HG02852 (cell line): ENCODE measurements at regions not wholly inside any gene's neighbourhood (a gene's known extent, or its start where the extent isn't known, plus 50 kb on each side); places are given as distances from the start of the nearest gene placed in this dataset.
"Not testable (repeated sequence)": the region's sequence is repeated elsewhere in the genome, so short reads cannot be mapped to it uniquely, and the experiment has no call there.

Experiments used
- ATAC-seq: cut with Tn5 transposase; IDR thresholded peaks from one replicate; pipeline ENCODE4 v1.9.1; 2021; ENCODE audit warnings: mild to moderate bottlenecking, moderate library complexity; ENCODE audit not compliant: unreplicated experiment

DNA sequence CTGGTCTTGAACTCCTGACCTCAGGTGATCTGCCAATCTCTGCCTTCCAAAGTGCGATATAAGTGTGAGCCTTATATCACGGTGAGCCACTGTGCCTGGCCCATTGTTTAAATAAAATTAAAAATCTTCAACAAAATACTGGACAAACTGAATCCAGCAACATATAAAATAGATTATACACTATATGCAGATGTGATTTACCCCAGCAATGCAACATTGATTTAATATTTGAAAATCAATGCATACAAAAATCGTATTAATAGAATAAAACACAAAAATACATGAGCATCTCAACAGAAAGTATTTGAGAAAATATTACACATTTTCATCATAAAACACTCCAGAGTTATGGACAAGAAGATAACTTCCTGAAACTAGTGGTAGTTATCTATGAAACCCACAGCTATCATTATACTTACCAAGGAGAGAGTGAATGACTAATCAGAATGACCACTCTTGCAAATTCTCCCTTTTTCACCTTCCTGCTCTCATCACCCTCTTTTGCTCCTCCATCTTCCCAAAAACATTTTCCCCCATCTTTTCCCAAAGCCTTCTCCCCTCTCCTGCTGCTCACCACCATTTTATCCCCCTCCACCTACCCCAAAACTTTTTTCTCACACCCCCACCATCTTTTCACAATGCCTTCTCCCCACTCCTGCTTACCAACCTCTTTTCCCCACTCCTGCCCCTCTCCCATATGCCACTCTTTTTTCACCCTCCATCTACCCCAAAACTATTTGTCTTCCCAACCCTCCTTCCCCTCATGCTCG is 122.1 kb upstream of the VPREB1 start:
- no peak for ATAC-seq

DNA sequence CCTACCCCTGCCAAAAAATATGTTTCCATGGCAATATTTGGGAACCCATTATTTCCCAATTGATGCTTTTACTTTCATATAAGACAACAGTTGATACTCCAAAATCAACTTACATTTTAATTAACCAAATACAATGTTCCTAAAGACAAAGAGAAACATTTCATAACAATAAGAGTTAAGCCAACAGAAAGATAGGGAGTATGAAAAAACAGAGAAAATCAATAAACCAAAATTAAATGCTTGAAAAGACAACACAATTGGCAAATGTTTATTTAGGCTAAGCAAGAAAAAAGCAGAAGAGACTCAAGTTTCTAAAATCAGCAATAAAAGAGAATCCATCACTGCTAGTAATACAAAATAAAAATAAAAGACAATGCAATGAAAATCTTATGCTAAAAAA is 123.1 kb upstream of the VPREB1 start:
- ATAC-seq: no peak

GRCh38 chr22:22120160-22120559 is 124.4 kb upstream of the VPREB1 start:
- no peak for ATAC-seq

DNA sequence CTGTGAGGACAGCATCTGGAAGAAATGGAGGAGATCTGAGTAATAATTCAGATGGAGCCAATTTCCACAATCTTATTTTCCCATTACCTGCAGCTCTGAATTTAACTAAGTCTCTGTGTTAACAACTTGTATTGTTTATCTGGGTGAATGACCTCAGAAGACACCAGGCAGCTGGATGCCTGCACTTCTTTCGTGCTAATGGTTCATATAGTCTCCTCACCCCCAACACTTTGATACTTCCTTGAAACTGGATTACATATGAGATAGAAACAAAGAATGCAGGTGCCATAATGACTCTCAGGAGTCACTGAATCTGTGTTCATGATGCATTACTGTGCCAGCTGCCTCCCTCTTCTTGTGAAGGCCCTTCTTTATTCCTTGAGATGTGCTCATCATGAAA is 125.6 kb upstream of the VPREB1 start:
- ATAC-seq: no peak

DNA sequence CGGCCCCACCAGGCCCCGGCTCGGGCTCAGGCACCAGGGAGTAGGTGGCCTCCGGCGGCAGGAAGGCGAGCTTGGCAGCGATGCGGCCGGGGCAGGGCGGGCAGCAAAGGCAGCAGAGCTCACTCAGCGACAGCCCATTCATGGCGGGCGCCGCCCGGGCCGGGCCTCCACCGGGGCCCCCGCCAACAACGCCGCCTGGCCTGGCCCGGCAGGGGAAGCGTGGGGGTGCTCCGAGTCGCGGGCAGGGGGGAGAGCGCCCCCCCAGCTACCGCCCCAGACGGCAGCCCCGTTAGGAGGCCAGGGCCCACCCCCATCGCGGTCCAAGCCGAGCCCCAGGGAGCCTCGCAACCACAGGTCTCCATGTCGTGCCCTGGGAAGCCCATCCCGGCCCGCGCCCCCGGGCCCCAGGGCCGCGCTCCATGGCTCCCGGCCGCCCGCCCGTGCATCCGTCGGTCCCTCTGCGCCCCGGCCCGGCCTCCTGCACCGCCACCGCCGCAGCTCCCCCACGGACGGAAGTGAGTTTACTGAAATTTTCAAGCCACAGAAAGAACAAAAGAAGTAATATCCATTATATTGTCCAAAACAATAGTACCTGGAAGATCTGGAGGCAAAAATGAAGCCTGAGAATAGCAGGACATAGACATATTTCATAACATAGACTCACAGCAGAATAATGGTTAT is 126.6 kb upstream of the VPREB1 start:
- ATAC-seq: not testable (repeated sequence)

DNA sequence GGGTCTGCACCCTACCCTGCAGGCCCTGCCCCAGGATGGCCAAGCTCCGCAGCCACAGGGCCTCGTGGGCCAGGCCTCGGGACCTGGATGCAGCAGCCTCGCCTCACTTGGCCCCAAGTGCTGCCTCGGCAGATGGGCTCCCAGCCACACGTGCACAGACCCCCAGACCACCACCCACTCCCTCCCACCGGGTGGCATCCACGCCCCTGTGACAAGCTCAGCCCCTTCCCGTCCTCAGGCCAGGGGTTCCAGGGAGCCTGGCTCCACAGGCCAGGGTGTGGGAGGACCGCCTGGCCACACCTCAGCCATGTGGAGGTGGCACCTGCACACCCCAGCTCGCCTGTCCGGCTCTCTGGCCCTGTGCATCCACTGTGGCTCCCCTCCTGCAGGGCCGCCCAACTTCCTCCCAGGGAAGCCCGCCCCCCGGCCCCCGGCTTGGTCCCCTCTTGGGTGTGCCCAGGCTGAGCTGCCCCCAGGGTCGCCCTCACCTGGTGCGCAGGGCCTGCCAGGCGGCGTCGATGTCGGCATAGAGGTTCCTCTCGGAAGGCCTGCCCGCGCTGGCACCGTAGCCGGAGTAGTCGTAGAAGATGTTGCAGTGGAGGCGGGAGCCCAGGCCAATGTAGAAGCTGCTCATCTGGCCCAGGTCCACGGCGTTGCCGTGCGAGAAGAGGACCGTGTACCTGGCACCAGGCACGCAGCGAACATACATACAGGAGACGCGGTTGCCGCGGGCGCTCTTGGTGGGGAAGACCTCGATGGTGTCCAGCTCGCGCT is 127.4 kb upstream of the VPREB1 start:
- ATAC-seq: not testable (repeated sequence)

DNA sequence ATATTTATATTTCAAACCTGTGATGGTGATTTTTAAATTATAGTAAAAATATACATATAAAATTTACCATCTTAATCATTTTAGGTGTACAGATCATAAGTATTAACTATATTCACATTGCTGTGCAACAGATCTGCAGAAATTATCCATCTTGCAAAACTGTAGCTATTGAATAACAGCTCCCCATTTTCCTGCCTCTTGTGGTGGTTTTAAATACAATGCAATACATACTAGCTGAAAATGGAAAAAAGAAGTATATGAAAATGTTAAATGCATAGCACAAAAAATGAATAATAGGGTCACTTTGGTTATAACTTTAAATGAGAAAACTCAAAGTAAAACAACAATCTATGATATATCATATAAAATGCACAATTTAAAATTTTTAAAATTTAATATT is 130.9 kb upstream of the VPREB1 start:
- ATAC-seq: no peak

DNA sequence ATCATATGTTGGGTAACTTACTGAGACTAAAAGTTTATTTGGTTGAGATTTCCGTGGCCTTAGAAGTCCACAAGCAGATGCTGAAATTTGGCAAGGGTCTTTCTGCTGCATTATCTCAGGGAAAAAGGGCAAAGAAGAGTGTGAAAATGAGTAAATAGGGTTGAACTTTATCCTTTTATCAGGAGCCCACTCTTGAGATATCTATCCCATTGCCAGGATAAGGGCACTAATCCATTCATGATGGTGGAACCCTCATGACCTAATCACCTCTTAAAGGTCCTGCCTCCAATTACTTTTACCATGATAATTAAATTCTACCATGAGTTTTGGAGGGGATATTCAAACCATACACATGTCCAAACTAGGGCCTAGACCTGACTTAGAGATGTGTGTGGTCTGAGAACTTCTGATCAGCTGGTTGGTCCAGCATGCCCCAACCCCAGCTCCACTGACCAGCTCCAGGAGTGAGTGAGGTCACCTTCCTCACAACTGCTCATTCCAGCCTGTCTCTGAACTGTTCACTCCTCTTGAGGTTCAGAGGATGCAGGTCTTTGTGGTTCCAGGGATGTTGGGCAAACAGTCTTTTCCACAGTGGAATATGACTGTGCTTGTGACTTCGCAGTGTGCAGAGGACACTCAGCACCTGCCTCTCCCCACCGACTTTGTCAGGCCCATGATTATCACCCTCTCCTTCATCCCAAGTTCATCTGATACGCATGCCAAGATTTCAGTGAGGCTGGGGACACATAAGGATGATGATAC is 130.1 kb upstream of the TOP3B start:
- no peak for ATAC-seq

DNA sequence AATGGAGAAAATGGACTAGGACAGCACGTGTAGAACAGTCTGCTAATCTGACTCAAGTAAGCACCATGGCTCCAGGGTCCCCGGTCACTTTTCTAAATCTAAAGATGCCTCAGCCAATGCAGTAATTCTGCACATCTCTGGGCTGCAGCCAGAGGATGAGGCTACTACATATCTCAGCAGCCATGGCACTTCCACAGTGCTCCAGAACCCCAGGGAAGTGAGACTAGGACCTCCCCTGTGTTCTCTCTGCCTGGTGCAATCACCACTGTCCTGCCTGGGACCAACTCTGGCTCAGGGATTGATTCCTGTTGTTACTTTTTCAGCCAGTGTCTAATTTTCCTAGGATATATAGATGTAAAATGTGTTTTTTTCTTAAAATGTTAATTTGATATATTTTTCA is 129.4 kb upstream of the TOP3B start:
- ATAC-seq: no peak

DNA sequence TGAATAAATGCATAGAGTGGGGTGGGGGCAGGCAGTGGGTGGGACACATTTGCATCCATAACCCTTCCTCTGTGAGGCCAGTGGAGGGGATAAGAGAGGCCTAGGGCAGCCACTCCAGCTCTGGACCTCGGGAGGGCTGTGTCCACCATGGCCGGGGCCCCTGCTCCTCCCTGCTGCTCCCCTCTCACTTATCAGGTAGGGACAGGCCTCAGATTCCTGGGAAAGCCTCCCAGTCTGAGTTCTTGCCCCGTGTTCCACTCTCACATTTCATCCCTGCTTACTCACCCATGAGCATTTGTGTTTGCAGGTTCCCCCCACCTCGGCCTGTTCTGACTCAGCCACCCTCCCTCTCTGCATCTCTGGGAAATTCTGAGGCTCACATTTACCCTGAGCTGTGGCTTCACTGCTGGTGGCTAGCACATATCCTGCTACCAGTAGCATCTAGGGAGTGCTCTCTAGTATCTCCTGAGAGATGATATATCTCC is 128.7 kb upstream of the TOP3B start:
- peak; percentile 77 for ATAC-seq

GRCh38 chr22:22110548-22111266 is 128.1 kb upstream of the TOP3B start:
- peak; percentile 81 for ATAC-seq

- no peak for ATAC-seq
Observed at GRCh38 chr22:22109693-22110466, 127.3 kb upstream of the TOP3B start.

DNA sequence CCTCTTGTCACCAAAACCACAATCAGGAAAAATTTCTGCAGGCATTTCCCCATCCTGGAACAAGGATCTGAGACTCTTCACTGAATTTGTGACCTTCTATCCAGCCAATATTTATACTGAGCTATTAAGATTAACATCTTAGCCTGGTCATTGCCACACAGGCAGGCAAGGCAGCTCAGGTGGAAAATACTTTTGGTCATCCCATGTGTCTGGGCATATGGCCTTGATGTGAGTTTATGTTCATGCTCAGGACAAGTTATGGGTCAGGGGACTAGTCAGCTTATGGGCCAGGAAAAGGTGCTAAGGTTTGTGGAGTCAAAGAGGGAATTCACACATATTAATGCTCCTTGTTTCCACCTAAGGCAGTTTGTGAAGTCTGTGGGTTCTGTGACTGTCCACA is 124.3 kb upstream of the TOP3B start:
- no peak for ATAC-seq

- no peak for ATAC-seq
Observed at GRCh38 chr22:22105364-22105763, 122.8 kb upstream of the TOP3B start.

DNA sequence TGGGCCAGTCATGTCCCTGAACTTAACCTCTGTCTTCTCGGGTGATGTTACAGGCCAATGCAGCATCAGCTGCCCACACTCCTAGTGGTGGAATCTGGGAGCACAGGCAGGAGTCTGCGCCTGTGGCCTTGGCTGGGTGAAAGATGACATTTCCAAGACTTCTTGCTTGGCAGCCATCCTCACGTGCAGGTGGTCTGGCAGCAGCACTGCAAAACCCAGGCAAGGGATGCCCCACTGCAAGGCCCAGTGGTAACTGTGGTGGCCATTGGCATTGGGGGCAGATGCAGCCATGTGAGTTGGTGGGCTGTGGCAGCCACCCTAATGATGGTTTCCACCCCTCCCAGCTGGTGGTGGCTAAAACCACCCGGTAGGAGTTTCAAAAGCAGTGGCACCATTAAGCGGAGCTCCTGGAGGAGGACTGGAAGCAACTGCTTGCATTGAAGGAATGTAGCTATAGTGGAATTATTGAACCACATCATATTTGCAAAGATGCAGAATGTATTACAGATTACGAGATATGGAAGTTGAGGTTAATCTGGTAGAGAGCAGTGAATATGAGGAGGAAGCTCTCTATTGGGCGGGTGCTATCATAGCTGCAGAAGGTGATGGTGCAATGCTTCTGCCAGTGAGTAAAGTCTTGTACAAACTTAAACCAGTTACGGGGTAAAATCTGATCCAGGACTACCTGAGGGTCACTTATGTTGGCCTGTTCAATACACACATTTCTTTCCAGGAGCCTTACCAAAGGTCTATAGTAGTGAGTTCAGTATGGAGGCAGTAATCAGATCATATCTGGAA is 120.7 kb upstream of the TOP3B start:
- ATAC-seq: no peak

DNA sequence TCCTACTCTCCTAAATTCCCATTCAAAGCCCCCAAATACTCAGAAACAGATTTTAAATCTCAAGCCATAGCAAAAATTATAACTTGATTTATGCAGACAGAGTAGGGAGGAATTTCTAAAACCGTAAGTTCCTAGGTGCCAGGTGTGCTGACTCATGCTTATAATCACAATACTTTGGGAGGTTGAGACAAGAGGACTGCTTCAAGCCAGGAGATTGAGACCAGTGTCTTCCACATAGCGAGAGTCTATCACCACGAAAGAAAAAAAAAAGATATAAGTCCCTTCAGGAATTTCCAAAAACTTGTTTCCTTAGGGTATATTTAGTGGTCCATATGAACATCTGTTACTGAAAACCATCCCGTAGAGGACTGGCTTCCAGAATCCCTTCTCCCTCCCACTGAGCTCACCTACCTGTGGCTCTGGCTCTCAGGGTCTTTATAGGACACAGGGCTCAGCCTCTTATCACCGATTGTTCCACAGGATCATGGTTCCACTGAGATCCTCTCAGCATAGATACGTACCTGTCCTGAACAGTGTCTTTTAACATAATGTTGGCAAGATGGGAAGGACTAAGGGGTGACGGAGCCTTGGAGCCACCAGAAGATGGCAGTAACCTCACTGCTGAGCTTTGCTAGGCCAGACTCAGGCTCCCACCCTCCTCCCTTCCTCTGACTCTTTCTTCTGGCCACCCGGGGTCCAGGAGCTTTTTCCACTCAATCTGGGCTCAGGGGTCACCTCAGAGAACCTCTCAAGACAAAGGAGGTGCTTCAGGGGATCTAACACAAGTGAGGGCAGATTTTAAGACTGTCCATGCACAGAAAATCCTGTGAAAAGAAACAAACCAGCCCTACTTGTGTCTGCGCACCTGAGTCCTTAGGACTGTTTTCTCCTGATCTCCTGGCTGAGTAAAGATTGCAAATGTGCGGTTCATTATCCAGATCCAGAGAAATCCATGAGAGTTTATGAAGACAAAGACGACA is 117.5 kb upstream of the TOP3B start:
- no peak for ATAC-seq

DNA sequence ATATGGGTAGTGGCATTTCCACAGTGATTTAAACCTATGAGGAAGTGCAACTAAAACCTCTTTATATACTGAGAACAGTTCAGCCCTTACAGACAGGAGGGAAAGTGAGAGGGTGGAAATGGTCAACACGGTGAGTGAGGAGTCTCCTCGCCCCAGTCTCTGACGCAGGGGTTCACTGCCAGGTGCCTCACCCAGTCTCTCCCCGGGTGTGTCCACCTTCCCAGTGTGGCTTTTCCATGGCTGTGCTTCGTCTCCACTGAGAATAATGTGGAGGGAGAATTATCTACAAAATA is 116.6 kb upstream of the TOP3B start:
- ATAC-seq: no peak
